ENCODE measurements at regions not wholly inside any gene's neighbourhood (a gene's known extent, or its start where the extent isn't known, plus 50 kb on each side); places are given as distances from the start of the nearest gene placed in this dataset.

DNA sequence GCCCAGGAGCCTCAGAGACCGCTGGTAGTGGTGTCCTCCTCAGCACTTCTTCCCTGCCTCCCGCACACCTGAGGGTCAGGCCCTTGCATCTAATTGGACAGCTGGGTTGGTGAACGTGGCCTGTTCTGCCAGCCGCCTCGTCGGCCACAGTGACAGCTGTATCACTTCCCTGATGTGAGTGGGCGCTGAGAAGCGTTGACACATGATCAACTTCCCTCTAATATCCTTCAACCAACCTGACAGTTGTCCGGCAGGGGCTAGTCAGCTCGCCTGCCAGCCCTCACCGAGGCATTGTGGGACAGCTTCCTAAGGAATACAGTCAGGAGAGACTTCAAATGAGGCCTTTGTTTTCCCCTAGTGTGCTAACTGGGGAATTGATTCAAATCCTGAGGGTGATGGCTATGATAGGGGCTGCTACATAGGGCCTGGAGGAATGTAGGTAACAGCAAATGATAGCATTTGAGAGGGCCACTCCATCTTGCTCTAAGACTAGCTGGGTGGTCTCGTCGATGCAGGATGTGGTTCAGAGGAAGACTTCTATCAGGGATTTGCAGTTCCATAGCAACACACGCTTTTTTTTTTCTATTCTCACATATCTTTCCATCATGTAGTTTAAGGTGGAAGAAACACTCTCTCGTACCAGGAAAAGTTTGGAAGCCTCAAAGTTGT lies 230.8 kb downstream of the TSHZ3 start:
- DNase-seq: no peak

GRCh38 chr19:31114585-31114984 lies 234.7 kb downstream of the TSHZ3 start:
- no peak for DNase-seq

DNA sequence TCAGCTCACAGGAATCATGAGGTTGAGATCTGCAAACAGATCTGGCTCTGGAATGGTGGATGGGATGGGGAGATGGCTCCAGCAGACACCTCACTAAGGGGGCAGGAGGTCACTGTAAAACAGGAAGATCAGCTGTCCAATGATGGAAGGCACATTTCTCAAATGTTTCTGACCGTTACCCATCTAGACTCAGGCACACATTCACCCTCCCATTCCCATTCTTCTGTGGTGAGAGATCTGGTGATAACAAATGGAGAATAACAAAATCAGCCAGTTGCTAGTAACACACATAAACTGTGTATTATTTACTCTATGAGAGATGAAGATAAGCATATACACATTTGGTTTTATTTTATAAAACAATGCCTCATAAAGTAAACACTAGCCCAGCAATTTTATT lies 235.9 kb downstream of the TSHZ3 start:
- no peak for DNase-seq

DNA sequence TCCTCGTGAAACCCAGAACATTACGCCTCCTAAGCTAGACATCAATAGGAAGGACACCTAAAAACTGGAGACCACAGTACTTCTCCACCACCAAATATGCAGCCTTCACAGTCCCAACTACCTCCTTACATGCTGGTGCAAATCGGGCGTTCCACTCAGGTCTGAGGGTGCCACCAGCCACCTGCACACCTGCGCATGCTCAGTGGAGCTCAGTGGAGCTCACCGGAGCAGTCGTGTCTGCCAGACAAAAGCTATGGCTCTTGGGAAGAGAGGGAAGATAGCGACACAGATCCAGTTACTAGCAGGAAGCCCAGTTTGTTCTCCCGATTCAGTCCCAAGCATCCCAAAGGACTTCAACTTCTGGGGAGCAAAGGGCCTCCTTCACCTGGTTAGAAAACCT lies 237.1 kb downstream of the TSHZ3 start:
- no peak for DNase-seq

- DNase-seq: no peak
These were observed 237.5 kb downstream of the TSHZ3 start for GRCh38 chr19:31111741-31112140.

- DNase-seq: no peak
These were observed 238.9 kb downstream of the TSHZ3 start for GRCh38 chr19:31110336-31110735.

GRCh38 chr19:31109636-31110035 lies 239.6 kb downstream of the TSHZ3 start:
- no peak for DNase-seq

DNA sequence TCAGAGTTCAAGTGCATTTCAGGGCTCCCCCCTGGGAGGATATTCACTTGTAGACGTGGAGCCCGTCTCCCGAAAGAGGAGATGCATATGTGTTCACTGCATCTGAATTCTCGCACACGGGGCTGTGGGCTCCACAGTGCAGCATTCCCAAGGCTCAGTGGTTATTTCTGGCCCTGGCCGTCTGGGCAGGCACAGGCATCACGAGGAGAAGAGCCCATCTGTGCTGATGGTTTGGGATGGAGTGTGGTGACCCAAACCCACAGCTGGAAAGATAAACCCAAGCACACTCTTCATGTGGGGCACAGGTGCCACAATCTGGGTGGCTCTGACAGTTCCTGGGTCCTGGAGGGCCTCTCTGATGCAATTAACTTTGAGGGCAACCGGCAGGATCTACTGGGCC lies 242.1 kb downstream of the TSHZ3 start:
- DNase-seq: no peak

DNA sequence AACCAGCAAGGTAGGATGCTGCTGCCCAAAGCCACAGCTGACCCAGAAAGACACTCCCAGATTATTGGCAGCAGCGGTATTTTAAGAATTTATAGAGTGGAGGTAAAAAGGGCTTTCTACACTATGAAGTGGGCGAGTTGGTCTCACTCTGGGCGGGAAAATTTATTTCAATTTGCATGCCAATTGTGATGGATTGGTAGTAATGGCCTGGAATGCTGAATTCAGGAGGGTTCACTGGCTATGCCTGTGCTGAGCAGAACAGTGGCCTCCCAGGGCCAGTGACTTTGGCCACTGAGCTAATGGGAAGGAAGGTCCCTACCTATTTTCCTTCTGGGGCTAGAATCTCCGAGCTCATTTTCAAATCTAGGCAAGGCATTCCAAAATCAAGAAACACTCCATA lies 243.5 kb downstream of the TSHZ3 start:
- no peak for DNase-seq

DNA sequence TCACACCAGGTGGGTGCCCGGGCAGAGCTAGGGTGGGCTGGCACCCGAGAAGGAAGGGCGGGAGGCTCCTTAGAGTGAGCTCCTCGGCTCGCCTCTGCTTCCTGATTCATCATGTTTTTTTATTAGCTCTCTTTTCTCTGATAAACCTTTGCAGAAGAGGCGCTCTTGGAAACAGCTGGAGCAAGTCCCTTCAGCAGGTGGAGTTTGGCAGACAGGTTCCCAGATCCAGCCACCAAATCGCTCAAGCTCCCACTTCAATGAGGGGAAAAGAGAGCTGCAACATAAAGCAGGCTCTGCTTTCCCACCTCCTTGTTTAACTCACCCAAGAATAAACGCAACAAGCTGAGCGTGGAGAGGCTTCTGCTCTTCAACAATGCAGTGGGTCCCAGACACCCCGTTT lies 244.8 kb downstream of the TSHZ3 start:
- no peak for DNase-seq

- DNase-seq: no peak
These were observed 246.0 kb downstream of the TSHZ3 start for GRCh38 chr19:31103228-31103627.

- no peak for DNase-seq
These were observed 246.6 kb downstream of the TSHZ3 start for GRCh38 chr19:31102674-31103073.

- no peak for DNase-seq
These were observed 248.3 kb downstream of the TSHZ3 start for GRCh38 chr19:31100981-31101380.

DNA sequence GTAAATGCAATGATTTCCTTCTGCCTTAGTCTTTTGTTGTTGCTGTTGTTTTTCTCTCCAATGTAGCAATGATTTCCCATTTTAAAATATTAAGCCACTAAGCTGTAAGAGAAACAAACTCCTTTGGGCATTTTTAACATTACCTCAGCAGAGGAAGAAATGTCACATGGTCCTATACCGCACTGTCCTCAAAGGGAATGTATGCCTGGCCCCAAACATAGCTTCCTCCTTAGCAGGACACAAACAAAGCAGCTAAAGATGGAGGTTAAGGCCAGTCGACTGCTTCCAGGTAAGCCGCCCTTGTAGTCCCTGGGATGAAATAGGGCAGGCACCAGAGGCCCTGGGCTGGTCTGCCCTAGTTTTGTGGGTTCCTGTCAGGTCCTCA lies 249.0 kb downstream of the TSHZ3 start:
- no peak for DNase-seq

DNA sequence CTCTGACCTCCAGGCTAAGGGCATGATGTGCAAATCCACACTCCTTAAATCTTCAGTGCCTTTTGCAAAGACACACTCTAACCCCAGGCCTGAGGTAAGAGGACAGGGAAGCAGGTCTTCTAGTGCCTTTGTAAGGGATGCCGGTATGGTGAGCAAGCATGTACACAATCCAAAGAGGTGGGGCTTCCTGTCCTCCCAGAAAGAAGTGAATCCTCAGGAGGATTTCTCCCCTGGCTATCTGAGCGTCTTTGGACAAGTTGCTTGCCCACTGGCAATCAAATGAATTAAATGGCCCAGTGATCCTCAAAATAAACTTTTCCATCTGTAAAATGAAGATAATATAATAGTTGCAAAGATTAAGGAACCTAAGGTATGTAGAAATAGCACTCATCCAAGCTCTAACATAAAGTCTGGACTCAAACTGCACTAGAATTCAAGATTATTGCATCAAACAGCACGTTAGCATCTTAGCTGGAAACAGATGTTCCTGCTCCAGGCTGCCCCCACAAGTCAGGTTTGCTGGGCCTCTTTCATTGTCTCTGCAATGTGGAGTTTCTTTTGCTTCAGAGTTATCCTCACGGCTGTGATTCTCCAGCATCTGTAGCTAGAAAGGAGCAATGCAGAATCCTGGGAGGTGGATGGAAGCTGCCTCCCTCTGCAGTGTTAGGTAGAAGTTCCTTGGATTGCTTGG lies 249.6 kb downstream of the TSHZ3 start:
- DNase-seq: no peak

DNA sequence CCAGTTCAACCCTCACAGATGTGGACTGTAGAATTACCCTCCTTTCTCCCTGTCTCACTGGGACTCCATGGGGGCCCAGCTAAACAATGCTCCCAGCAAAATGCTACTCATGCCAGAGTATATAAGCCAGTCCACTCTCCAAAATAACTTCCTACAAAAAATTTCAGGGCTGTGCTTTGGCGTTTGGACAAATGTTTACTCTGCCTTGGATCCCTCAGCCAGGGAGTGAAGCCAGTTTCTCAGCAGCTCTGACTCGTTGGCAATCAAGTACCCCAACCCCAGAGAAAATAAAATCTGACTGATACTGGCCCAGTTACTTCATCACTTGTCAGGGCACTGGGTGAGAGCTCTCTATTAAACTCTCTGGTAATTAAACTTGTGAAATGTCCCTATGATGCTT lies 250.4 kb downstream of the TSHZ3 start:
- DNase-seq: no peak

DNA sequence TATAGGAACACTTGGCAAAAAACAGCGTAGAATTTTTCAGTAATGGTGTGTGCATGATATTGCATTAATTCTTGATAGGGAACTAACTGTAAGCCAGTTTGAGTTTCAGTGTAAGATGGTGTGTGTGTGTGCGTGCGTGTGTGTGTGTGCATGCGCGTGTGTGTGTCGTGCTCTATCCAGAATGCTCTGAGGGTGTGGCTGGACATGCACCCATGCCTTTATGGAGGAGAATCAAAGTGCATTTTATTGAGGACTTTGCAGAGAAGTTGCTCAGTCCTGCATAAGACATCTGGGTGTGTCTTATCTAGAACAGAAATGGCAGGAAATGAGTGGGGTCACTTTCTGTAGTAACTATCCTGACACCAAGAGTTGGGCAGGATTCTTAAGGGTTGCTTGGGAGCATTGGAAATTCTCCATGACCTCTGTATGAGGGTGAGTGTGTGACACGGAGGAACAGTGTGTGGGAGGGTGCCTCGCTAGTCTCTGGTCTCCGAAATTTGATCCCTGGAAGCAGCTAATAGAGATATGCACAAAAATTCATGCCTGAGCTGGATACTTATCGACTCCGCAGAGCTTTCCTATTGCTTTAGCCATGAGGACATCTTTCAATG lies 252.2 kb downstream of the TSHZ3 start:
- DNase-seq: no peak

GRCh38 chr19:31096062-31096830 lies 253.0 kb downstream of the TSHZ3 start:
- DNase-seq: no peak

DNA sequence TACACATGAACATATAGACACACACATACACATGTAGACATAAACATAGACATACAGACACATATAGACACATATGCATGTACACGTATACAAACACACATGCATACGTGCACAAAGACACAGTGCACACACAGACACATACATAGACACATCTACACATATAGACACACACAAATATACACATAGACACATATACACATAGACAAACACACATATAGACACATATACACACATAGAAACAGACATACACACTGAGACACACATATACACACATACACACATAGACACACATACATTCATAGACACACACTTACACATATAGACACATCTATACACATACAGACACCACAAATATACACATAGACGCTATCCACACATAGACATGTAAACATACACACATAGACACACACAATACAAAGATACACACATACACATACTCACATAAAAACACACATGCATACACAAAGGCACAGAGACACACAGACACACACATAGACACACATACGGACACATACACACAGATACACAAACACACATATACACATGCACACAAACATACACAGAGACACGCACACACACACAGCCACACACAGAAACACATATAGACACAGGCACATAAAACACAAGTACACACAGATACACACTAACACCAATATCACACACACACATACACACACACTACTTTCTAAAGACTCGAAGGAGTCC lies 254.0 kb downstream of the TSHZ3 start:
- DNase-seq: no peak

DNA sequence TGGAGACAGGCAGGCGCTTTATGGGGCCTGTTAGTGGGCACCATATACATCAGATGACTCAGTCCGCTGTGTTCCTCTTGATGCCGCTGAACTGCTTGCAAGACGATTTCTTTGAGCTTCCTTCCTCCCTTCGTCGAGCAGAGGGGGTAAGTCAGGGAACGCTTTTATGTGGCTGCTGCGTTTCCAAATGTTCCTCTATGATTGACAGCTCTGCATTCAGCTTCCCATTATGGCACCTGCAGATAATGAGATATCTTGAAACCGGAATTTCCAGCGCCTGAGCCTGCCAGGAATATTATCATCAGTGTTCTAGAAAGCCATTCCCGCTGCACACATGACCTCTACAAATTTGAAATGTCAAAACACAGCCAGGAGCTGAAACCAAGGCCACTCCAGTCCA lies 257.0 kb downstream of the TSHZ3 start:
- no peak for DNase-seq

DNA sequence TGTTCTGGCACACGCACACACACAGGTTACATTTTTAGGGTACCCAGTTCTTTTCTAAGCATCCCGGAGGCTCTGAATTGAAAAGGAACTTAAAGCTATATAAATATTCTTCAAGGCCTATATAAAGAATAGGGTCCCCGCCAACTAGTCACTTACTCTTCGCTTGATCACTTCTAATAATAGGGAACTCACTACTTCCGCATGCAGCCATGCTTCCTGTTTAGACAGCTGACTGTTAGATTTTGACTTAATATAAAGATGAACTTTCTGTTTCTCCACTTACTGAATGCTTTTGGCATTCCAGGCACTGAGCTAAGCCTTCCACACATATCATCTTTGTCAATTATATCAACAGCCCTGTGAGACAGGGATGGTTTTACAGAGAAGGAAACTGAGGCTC lies 259.6 kb downstream of the TSHZ3 start:
- no peak for DNase-seq

DNA sequence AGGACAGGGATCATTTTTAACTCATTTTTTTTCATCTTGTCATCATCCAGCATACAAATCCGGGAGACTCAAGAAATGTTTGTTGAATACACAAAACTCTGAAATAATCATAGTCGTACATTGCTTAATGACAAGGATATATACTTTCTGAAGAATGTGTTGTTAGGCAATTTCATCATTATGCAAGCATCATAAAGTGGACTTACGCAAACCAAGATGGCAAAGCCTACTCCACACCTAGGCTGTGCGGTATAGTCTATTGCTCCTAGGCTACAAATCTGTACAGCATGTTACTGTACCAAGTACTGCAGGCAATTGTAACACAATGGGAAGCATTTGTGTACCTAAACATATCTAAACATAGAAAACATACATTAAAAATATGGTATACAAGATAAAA lies 264.1 kb downstream of the TSHZ3 start:
- DNase-seq: no peak

GRCh38 chr19:31083105-31083504 lies 266.1 kb downstream of the TSHZ3 start:
- DNase-seq: no peak
